K562 (cell line): ENCODE measurements at regions not wholly inside any gene's neighbourhood (a gene's known extent, or its start where the extent isn't known, plus 50 kb on each side); places are given as distances from the start of the nearest gene placed in this dataset.

Experiments
- ATAC-seq: fragments of 200-7000 bp; cut with Tn5 transposase; 3 replicates; pipeline ENCODE4 v1.9.1; 2020; ENCODE audit warnings: moderate library complexity
- BruUV-seq: library from RNA; stranded (reverse); fragments of 400-500 nt; replicated peaks from 2 replicates; lab custom pipeline; 2021; lab: Mats Ljungman, UMichigan
- CTCF ChIA-PET: fragments of 300-600 bp; formaldehyde crosslinking; extraction: SDS; loops from one replicate; lab custom pipeline; 2021; ENCODE audit warnings: low intra/inter-chr PET ratio; lab: Yijun Ruan, JAX
- POLR2A ChIA-PET: fragments of 300-600, 350-650 bp; sonication (Branson Sonifier 250); formaldehyde crosslinking; extraction: SDS; loops from one replicate; lab custom pipeline; 2021; ENCODE audit warnings: antibody characterized with exemption, inconsistent platforms; lab: Yijun Ruan, JAX
- DNase-seq, 4 experiments: peaks; one replicate each; pipeline versions ENCODE4 v3.0.0 to v3.0.0-alpha.2; 2011 to 2018; ENCODE audit warnings: low spot score in 3 of 4, mixed read lengths in 3 of 4; ENCODE audit errors: extremely low read depth in 1 of 4
- FAIRE-seq: peaks from 2 replicates; lab custom pipeline; 2011; peaks lifted over from hg19 to GRCh38; lab: Jason Lieb, UNC
- H2AFZ ChIP-seq: 2 replicates; pipeline ENCODE4 v1.6.0; 2011; ENCODE audit warnings: low read depth, low read length, control low read depth, inconsistent platforms
- H3K27ac ChIP-seq: fragments of 200-600 bp; 3 replicates; pipeline ENCODE4 v1.8.0; 2011; ENCODE audit warnings: low read depth, mild to moderate bottlenecking, control low read depth, inconsistent platforms, low read length, moderate library complexity, mixed read lengths; ENCODE audit errors: extremely low read depth
- H3K27me3 ChIP-seq, 2 experiments: fragments of 300-600 bp in 1 of 2; 2 replicates in 1 of 2; 3 replicates in 1 of 2; pipeline versions ENCODE4 v1.6.0 to v1.8.0; 2011; ENCODE audit warnings: inconsistent platforms in 2 of 2, low read length in 2 of 2, mild to moderate bottlenecking in 1 of 2, mixed read lengths in 1 of 2, moderate library complexity in 1 of 2; ENCODE audit not compliant: control insufficient read depth in 2 of 2, insufficient read depth in 2 of 2
- H3K36me3 ChIP-seq: fragments of 300-600 bp; 3 replicates; pipeline ENCODE4 v1.8.0; 2011; ENCODE audit warnings: mild to moderate bottlenecking, low read length, inconsistent platforms; ENCODE audit not compliant: control insufficient read depth, insufficient read depth
- H3K4me1 ChIP-seq, 2 experiments: fragments of 200-600 bp in 1 of 2; replicated peaks in 1 of 2; 2 replicates in 1 of 2; 3 replicates in 1 of 2; pipeline versions ENCODE4 v1.5.1 to v1.8.0; 2011; ENCODE audit warnings: inconsistent platforms in 2 of 2, low read length in 2 of 2, mild to moderate bottlenecking in 1 of 2, mixed read lengths in 1 of 2, moderate library complexity in 1 of 2; ENCODE audit not compliant: control insufficient read depth in 2 of 2, insufficient read depth in 2 of 2
- H3K4me2 ChIP-seq: 2 replicates; pipeline ENCODE4 v1.6.1; 2011; ENCODE audit warnings: low read length, control low read depth, inconsistent platforms, mixed read lengths; ENCODE audit not compliant: insufficient read depth
- H3K4me3 ChIP-seq: fragments of 200-600 bp; sonication (generic), shearing (Covaris generic); 2 replicates; pipeline ENCODE4 v1.5.1; 2016; ENCODE audit warnings: control low read depth, inconsistent platforms
- H3K79me2 ChIP-seq: fragments of 200-600 bp; 3 replicates; pipeline ENCODE4 v1.8.0; 2011; ENCODE audit warnings: low read length, inconsistent platforms; ENCODE audit not compliant: control insufficient read depth, insufficient read depth
- H3K9ac ChIP-seq, 2 experiments: 2 replicates each; pipeline versions ENCODE4 v1.6.0 to v1.6.1; 2011; ENCODE audit warnings: low read depth in 2 of 2, low read length in 2 of 2, control low read depth in 1 of 2, inconsistent platforms in 1 of 2, mild to moderate bottlenecking in 1 of 2, mixed read lengths in 1 of 2; ENCODE audit not compliant: insufficient read depth in 1 of 2
- H3K9me1 ChIP-seq: one replicate; pipeline ENCODE4 v1.6.0; 2011; ENCODE audit warnings: inconsistent platforms, mild to moderate bottlenecking, low read length, moderate library complexity; ENCODE audit not compliant: control insufficient read depth, insufficient read depth
- H3K9me3 ChIP-seq: replicated peaks from 2 replicates; pipeline ENCODE4 v1.5.1; 2011; ENCODE audit warnings: low read depth, low read length, inconsistent platforms; ENCODE audit not compliant: control insufficient read depth, insufficient read depth
- H4K20me1 ChIP-seq: replicated peaks from 2 replicates; pipeline ENCODE4 v1.6.1; 2011; ENCODE audit warnings: low read length, inconsistent platforms, mixed read lengths; ENCODE audit not compliant: control insufficient read depth, insufficient read depth
- ATF1 ChIP-seq, 2 experiments: fragments of 450-650 bp in 1 of 2; IDR thresholded peaks; 2 replicates each; pipeline ENCODE4 v1.6.1; 2016; ENCODE audit warnings: missing compliant biosample characterization in 1 of 2, missing genetic modification characterization in 1 of 2
- BRCA1 ChIP-seq, 2 experiments: fragments of 450-650 bp in 1 of 2; sonication (generic) in 1 of 2; formaldehyde crosslinking in 1 of 2; IDR thresholded peaks; 2 replicates each; pipeline versions ENCODE4 v1.5.0 to v1.6.1; 2017 to 2020; ENCODE audit warnings: mild to moderate bottlenecking in 1 of 2, missing genetic modification reagents in 1 of 2
- GATA2 ChIP-seq: sonication (generic); formaldehyde crosslinking; IDR thresholded peaks from 2 replicates; pipeline ENCODE4 v1.4.0; 2020; ENCODE audit warnings: mild to moderate bottlenecking, missing genetic modification reagents
- MBD1 ChIP-seq: fragments of 250-450 bp; sonication (Bioruptor Pico); IDR thresholded peaks from 2 replicates; pipeline ENCODE4 v1.8.0; 2022; ENCODE audit warnings: inconsistent platforms
- NCOA1 ChIP-seq: fragments of 450-650 bp; IDR thresholded peaks from 2 replicates; pipeline ENCODE4 v1.6.1; 2016; ENCODE audit warnings: low read depth
- RBM25 ChIP-seq: fragments of 200-400 bp; formaldehyde crosslinking; IDR thresholded peaks from 2 replicates; pipeline ENCODE4 v1.6.1; 2018; ENCODE audit warnings: low read length, low read depth, moderate library complexity; ENCODE audit not compliant: severe bottlenecking
- SMAD1 ChIP-seq: fragments of 150-350 bp; IDR thresholded peaks from 2 replicates; pipeline ENCODE4 v1.6.1; 2014; ENCODE audit warnings: low read length, low read depth; ENCODE audit not compliant: partially characterized antibody
- TCF7L2 ChIP-seq: fragments of 150-350 bp; IDR thresholded peaks from 2 replicates; pipeline ENCODE4 v1.6.1; 2016; ENCODE audit warnings: low read depth, mild to moderate bottlenecking, low read length, moderate library complexity
- THAP7 ChIP-seq: fragments of 250-450 bp; sonication (Bioruptor Pico); IDR thresholded peaks from 2 replicates; pipeline ENCODE4 v1.5.0; 2021
- ZNF41 ChIP-seq: fragments of 250-450 bp; sonication (Bioruptor Pico); conservative IDR thresholded peaks from 2 replicates; pipeline ENCODE4 v1.4.0; 2020; ENCODE audit warnings: mild to moderate bottlenecking
- ZNF511 ChIP-seq: sonication (generic); formaldehyde crosslinking; IDR thresholded peaks from 2 replicates; pipeline ENCODE4 v1.8.0; 2022; ENCODE audit warnings: mild to moderate bottlenecking, missing genetic modification reagents
- ZNF764 ChIP-seq: fragments of 250-450 bp; sonication (Bioruptor Pico); IDR thresholded peaks from 2 replicates; pipeline ENCODE4 v1.4.0; 2020; ENCODE audit warnings: low read depth, mild to moderate bottlenecking, moderate library complexity
- ZZZ3 ChIP-seq: fragments of 450-650 bp; IDR thresholded peaks from 2 replicates; pipeline ENCODE4 v1.6.1; 2016; ENCODE audit warnings: antibody characterized with exemption, mild to moderate bottlenecking, moderate library complexity
- WGBS: fragments of 100-300 bp; shearing (Covaris generic); methylation state at CpG from one replicate; pipeline ENCODE4 v1.1.6; 2016; ENCODE audit warnings: low coverage, mixed read lengths; ENCODE audit not compliant: insufficient coverage; ENCODE audit errors: missing lambda C conversion rate; 5-methylcytosine and 5-hydroxymethylcytosine counted together
- in situ Hi-C: fragments of 300-500 bp; cut with MboI; formaldehyde crosslinking; loops from 4 replicates; pipeline ENCODE4 v1.15.0; 2018; ENCODE audit warnings: inconsistent platforms, mixed read lengths
- intact Hi-C: fragments of 100-400 bp; cut with micrococcal nuclease; formaldehyde crosslinking; loops from 2 replicates; pipeline ENCODE4 v1.14.2; 2022

- BruUV-seq = no TSS peak
- no peak overlapping the region for H3K9ac ChIP-seq
- no peaks in the 10 kb centered on the region for H3K9me1 ChIP-seq
- no peak for ATAC-seq
- H3K9me3 ChIP-seq = 0 out of 2 replicates have a peak, but pooled peaks cover 2% of the 10 kb centered on the region
- H3K27ac ChIP-seq = no peak overlapping the region
- no peaks in the 10 kb centered on the region for H3K79me2 ChIP-seq
- no peak overlapping the region for H2AFZ ChIP-seq
- FAIRE-seq = no peak
- H3K4me2 ChIP-seq = no peak overlapping the region
- ChIA-PET POLR2A (no interaction called here), CTCF (no interaction called here)
- H3K27me3 ChIP-seq = no peaks in the 10 kb centered on the region
- intact Hi-C loops = no loop called here
- in situ Hi-C loops = no loop called here
- TF ChIP-seq MBD1 (CRISPR knock-in tag) = no peak
- no peak for TF ChIP-seq ZNF511 (CRISPR knock-in tag)
- TF ChIP-seq GATA2 (CRISPR knock-in tag) = no peak
- no peak for TF ChIP-seq BRCA1 (IDR thresholded peaks at IDR 0.05)
- no peak for TF ChIP-seq BRCA1 (CRISPR knock-in tag; IDR thresholded peaks at IDR 0.05)
- TF ChIP-seq NCOA1 = no peak
- no peak for TF ChIP-seq ZZZ3
- TF ChIP-seq ATF1 (CRISPR knock-in tag; IDR thresholded peaks at IDR 0.05) = no peak
- no peak for TF ChIP-seq ATF1 (tag; IDR thresholded peaks at IDR 0.05)
- no peak for TF ChIP-seq ZNF764
- no peak for TF ChIP-seq SMAD1
- no peak for TF ChIP-seq RBM25
- no peak for TF ChIP-seq THAP7
- no peak for TF ChIP-seq ZNF41
- TF ChIP-seq TCF7L2 = no peak
- TF ChIP-seq, all 486 proteins: peak for 0
- Histone ChIP-seq H3K4me3 (no peak overlapping the region), H3K4me1 (no peaks in the 10 kb centered on the region), H3K36me3 (no peaks in the 10 kb centered on the region), H4K20me1 (no peaks in the 10 kb centered on the region)
- no peak for DNase-seq
- WGBS = 0% methylated on average over 1 of the region's 1 CpG
Observed at GRCh38 chr5:97955450-97955849, 772.4 kb upstream of the RIOK2 start.
